Daoy (cell line): ENCODE measurements at regions not wholly inside any gene's neighbourhood (a gene's known extent, or its start where the extent isn't known, plus 50 kb on each side); places are given as distances from the start of the nearest gene placed in this dataset.

Source experiments
- DNase-seq: peaks from one replicate; pipeline ENCODE4 v3.0.0-alpha.2; 2015; ENCODE audit warnings: low read depth

- DNase-seq, result no peak
Observed at GRCh38 chr4:127081041-127081440, 551.7 kb upstream of the INTU start.

GRCh38 chr4:127082986-127083385 lies 549.8 kb upstream of the INTU start:
- DNase-seq, result no peak

- no peak for DNase-seq
Observed at GRCh38 chr4:127084666-127085065, 548.1 kb upstream of the INTU start.

- DNase-seq, result no peak
Observed at GRCh38 chr4:127097061-127097460, 535.7 kb upstream of the INTU start.

GRCh38 chr4:127102361-127102760 lies 530.4 kb upstream of the INTU start:
- DNase-seq, result no peak

- no peak for DNase-seq
Observed at GRCh38 chr4:127103681-127104115, 529.1 kb upstream of the INTU start.

- no peak for DNase-seq
Observed at GRCh38 chr4:127113844-127114362, 518.9 kb upstream of the INTU start.

- DNase-seq, result no peak
Observed at GRCh38 chr4:127118681-127119080, 514.1 kb upstream of the INTU start.

GRCh38 chr4:127120441-127121090 lies 512.2 kb upstream of the INTU start:
- DNase-seq, result no peak

- no peak for DNase-seq
Observed at GRCh38 chr4:127124919-127125318, 507.8 kb upstream of the INTU start.

- no peak for DNase-seq
Observed at GRCh38 chr4:127126718-127127117, 506.0 kb upstream of the INTU start.

GRCh38 chr4:127131527-127131926 lies 501.2 kb upstream of the INTU start:
- no peak for DNase-seq

GRCh38 chr4:127134490-127134889 lies 498.3 kb upstream of the INTU start:
- DNase-seq, result no peak

- no peak for DNase-seq
Observed at GRCh38 chr4:127138586-127138985, 494.2 kb upstream of the INTU start.

GRCh38 chr4:127139788-127140286 lies 492.9 kb upstream of the INTU start:
- no peak for DNase-seq

GRCh38 chr4:127140306-127140705 lies 492.5 kb upstream of the INTU start:
- no peak for DNase-seq

- DNase-seq, result no peak
Observed at GRCh38 chr4:127141856-127142255, 490.9 kb upstream of the INTU start.

GRCh38 chr4:127143460-127144195 lies 489.1 kb upstream of the INTU start:
- DNase-seq, result no peak

- no peak for DNase-seq
Observed at GRCh38 chr4:127145006-127145540, 487.7 kb upstream of the INTU start.

GRCh38 chr4:127148165-127148564 lies 484.6 kb upstream of the INTU start:
- no peak for DNase-seq

GRCh38 chr4:127149086-127149485 lies 483.7 kb upstream of the INTU start:
- no peak for DNase-seq

GRCh38 chr4:127151941-127152340 lies 480.8 kb upstream of the INTU start:
- DNase-seq, result no peak

GRCh38 chr4:127155116-127155515 lies 477.6 kb upstream of the INTU start:
- DNase-seq, result no peak
